Natural killer cell (primary cell): ENCODE measurements at regions not wholly inside any gene's neighbourhood (a gene's known extent, or its start where the extent isn't known, plus 50 kb on each side); places are given as distances from the start of the nearest gene placed in this dataset.

ENCODE experiments used
- ATAC-seq, 3 donors: fragments of 150-1000 bp in 2 of 3; fragments of 200-7000 bp in 1 of 3; cut with Tn5 transposase; 1 replicate in 1 of 3; 2 replicates in 2 of 3; pipeline ENCODE4 v1.10.0; 2021; ENCODE audit warnings: mild to moderate bottlenecking in 2 of 3, moderate library complexity in 2 of 3
- DNase-seq, 2 donors: peaks; one replicate each; pipeline versions ENCODE4 v3.0.0 to v3.0.0-alpha.2; 2013 to 2021; ENCODE audit warnings: mixed read lengths in 1 of 2
- H3K27ac ChIP-seq: one replicate; pipeline ENCODE4 v1.5.1; 2013; ENCODE audit warnings: mild to moderate bottlenecking, low read length
- H3K27me3 ChIP-seq: one replicate; pipeline ENCODE4 v1.6.1; 2013; ENCODE audit warnings: low read length; ENCODE audit not compliant: control insufficient read depth, insufficient read depth
- H3K36me3 ChIP-seq: one replicate; pipeline ENCODE4 v1.6.1; 2013; ENCODE audit warnings: low read length; ENCODE audit not compliant: control insufficient read depth, insufficient read depth
- H3K4me1 ChIP-seq: one replicate; pipeline ENCODE4 v1.6.1; 2013; ENCODE audit warnings: low read length; ENCODE audit not compliant: control insufficient read depth, insufficient read depth
- H3K4me3 ChIP-seq: one replicate; pipeline ENCODE4 v1.5.1; 2013; ENCODE audit warnings: low read length
- H3K9me3 ChIP-seq: one replicate; pipeline ENCODE4 v1.6.1; 2013; ENCODE audit warnings: low read length; ENCODE audit not compliant: control insufficient read depth, insufficient read depth
- H3K27ac Mint-ChIP-seq, 2 donors: one replicate each; pipeline ENCODE4 v1.8.0; 2022; ENCODE audit warnings: mild to moderate bottlenecking in 2 of 2, mixed read lengths in 2 of 2, moderate library complexity in 1 of 2
- H3K27me3 Mint-ChIP-seq, 2 donors: one replicate each; pipeline ENCODE4 v1.8.0; 2022; ENCODE audit warnings: low read depth in 2 of 2, mixed read lengths in 2 of 2
- H3K36me3 Mint-ChIP-seq: one replicate; pipeline ENCODE4 v1.8.0; 2022; ENCODE audit warnings: mixed read lengths
- H3K4me1 Mint-ChIP-seq, 2 donors: one replicate each; pipeline ENCODE4 v1.8.0; 2022; ENCODE audit warnings: mixed read lengths in 2 of 2
- H3K4me3 Mint-ChIP-seq: one replicate; pipeline ENCODE4 v1.8.0; 2022; ENCODE audit warnings: mild to moderate bottlenecking, moderate library complexity, mixed read lengths
- H3K9me3 Mint-ChIP-seq, 2 donors: one replicate each; pipeline ENCODE4 v1.8.0; 2022; ENCODE audit warnings: mixed read lengths in 2 of 2
- CTCF ChIP-seq: fragments of 200-600 bp; IDR thresholded peaks from one replicate; pipeline ENCODE4 v1.8.0; 2022; ENCODE audit warnings: antibody characterized with exemption
- WGBS: methylation state at CpG from one replicate; pipeline ENCODE4 v1.1.7; 2013; ENCODE audit warnings: missing lambda C conversion rate; ENCODE audit not compliant: insufficient coverage; 5-methylcytosine and 5-hydroxymethylcytosine counted together
- intact Hi-C: fragments of 100-400 bp; cut with micrococcal nuclease; formaldehyde crosslinking; loops from one replicate; pipeline ENCODE4 v1.14.2; 2022

GRCh38 chr4:141388481-141388880 is 167.8 kb downstream of the ZNF330 start:
- no peaks in the 10 kb centered on the region for H3K9me3 Mint-ChIP-seq
- H3K36me3 ChIP-seq = no peaks in the 10 kb centered on the region
- DNase-seq = no peak
- TF ChIP-seq CTCF = no peak
- H3K27ac ChIP-seq = no peak overlapping the region
- H3K27me3 Mint-ChIP-seq = no peaks in the 10 kb centered on the region
- H3K36me3 Mint-ChIP-seq = no peaks in the 10 kb centered on the region
- no peak for ATAC-seq
- 89% methylated on average over 3 of the region's 3 CpGs for WGBS
- no peak overlapping the region for H3K4me3 Mint-ChIP-seq
- no peaks in the 10 kb centered on the region for H3K4me1 ChIP-seq
- no peaks in the 10 kb centered on the region for H3K4me1 Mint-ChIP-seq
- H3K4me3 ChIP-seq = no peak overlapping the region
- H3K27me3 ChIP-seq = no peaks in the 10 kb centered on the region
- intact Hi-C loops = no loop called here
- H3K27ac Mint-ChIP-seq = no peak overlapping the region
- H3K9me3 ChIP-seq = no peaks in the 10 kb centered on the region

- ATAC-seq (no peak), DNase-seq (no peak)
- Mint-ChIP-seq H3K27ac (no peak overlapping the region), H3K4me1 (no peaks in the 10 kb centered on the region), H3K9me3 (peaks cover 0 to 3% of the 10 kb centered on the region in 2 donors), H3K36me3 (no peaks in the 10 kb centered on the region), H3K27me3 (no peaks in the 10 kb centered on the region), H3K4me3 (no peak overlapping the region)
- intact Hi-C loops = no loop called here
- WGBS = 71% methylated on average over 1 of the region's 1 CpG
- Histone ChIP-seq H3K4me3 (no peak overlapping the region), H3K27ac (no peak overlapping the region), H3K27me3 (no peaks in the 10 kb centered on the region), H3K9me3 (no peaks in the 10 kb centered on the region), H3K36me3 (no peaks in the 10 kb centered on the region), H3K4me1 (no peaks in the 10 kb centered on the region)
- no peak for TF ChIP-seq CTCF
Observed at GRCh38 chr4:141389649-141390048, 169.0 kb downstream of the ZNF330 start.

- H3K4me3 Mint-ChIP-seq = no peak overlapping the region
- TF ChIP-seq CTCF = no peak
- H3K36me3 Mint-ChIP-seq = no peaks in the 10 kb centered on the region
Observed at GRCh38 chr4:141390571-141390970, 169.9 kb downstream of the ZNF330 start.

GRCh38 chr4:141391293-141391692 is 170.6 kb downstream of the ZNF330 start:
- Mint-ChIP-seq H3K9me3 (peaks cover 0 to 3% of the 10 kb centered on the region in 2 donors), H3K4me1 (no peaks in the 10 kb centered on the region)
- no peak for DNase-seq

More at GRCh38 chr4:141390571-141390970, 169.9 kb downstream of the ZNF330 start:
- Histone ChIP-seq H3K36me3 (no peaks in the 10 kb centered on the region), H3K9me3 (no peaks in the 10 kb centered on the region), H3K4me1 (no peaks in the 10 kb centered on the region), H3K27ac (no peak overlapping the region), H3K27me3 (no peaks in the 10 kb centered on the region), H3K4me3 (no peak overlapping the region)
- DNase-seq (no peak), ATAC-seq (no peak)
- no peaks in the 10 kb centered on the region for H3K4me1 Mint-ChIP-seq
- no peak overlapping the region for H3K27ac Mint-ChIP-seq
- H3K9me3 Mint-ChIP-seq = peaks cover 0 to 3% of the 10 kb centered on the region in 2 donors
- WGBS = no CpG with 5 or more reads among the region's 1 CpG
- intact Hi-C loops = no loop called here
- no peaks in the 10 kb centered on the region for H3K27me3 Mint-ChIP-seq

More at GRCh38 chr4:141391293-141391692, 170.6 kb downstream of the ZNF330 start:
- Mint-ChIP-seq H3K36me3 (no peaks in the 10 kb centered on the region), H3K4me3 (no peak overlapping the region), H3K27me3 (no peaks in the 10 kb centered on the region), H3K27ac (no peak overlapping the region)
- H3K27me3 ChIP-seq = no peaks in the 10 kb centered on the region
- no peak overlapping the region for H3K4me3 ChIP-seq
- ATAC-seq = no peak
- no peaks in the 10 kb centered on the region for H3K9me3 ChIP-seq
- no peaks in the 10 kb centered on the region for H3K36me3 ChIP-seq
- TF ChIP-seq CTCF = no peak
- H3K27ac ChIP-seq = no peak overlapping the region
- intact Hi-C loops = no loop called here
- H3K4me1 ChIP-seq = no peaks in the 10 kb centered on the region
